Left ventricle myocardium inferior (tissue), 1 donor: ENCODE measurements at regions not wholly inside any gene's neighbourhood (a gene's known extent, or its start where the extent isn't known, plus 50 kb on each side); places are given as distances from the start of the nearest gene placed in this dataset.

Source experiments
- DNase-seq: peaks from one replicate; pipeline ENCODE4 v3.0.0-alpha.2; 2020
- H3K27ac ChIP-seq: fragments of 200-600 bp; replicated peaks from 2 replicates; pipeline ENCODE4 v1.8.0; 2021
- H3K27me3 ChIP-seq: fragments of 200-600 bp; 2 replicates; pipeline ENCODE4 v1.8.0; 2021; ENCODE audit warnings: low read depth
- H3K36me3 ChIP-seq: fragments of 200-600 bp; 2 replicates; pipeline ENCODE4 v1.8.0; 2021
- H3K4me1 ChIP-seq: fragments of 200-600 bp; 2 replicates; pipeline ENCODE4 v1.8.0; 2021
- H3K4me3 ChIP-seq: fragments of 200-600 bp; 2 replicates; pipeline ENCODE4 v1.8.0; 2021; ENCODE audit warnings: mild to moderate bottlenecking, moderate library complexity
- H3K9me3 ChIP-seq: fragments of 200-600 bp; replicated peaks from 2 replicates; pipeline ENCODE4 v1.8.0; 2021
- intact Hi-C: fragments of 100-400 bp; cut with micrococcal nuclease; formaldehyde crosslinking; loops from one replicate; pipeline ENCODE4 v1.11.0; 2022
- TF ChIP-seq, protein P1 (sequence below): fragments of 200-600 bp; IDR thresholded peaks from 2 replicates; pipeline ENCODE4 v1.8.0; 2021; ENCODE audit warnings: antibody characterized with exemption, mild to moderate bottlenecking, borderline replicate concordance
- donor health status: DM: no; HTN: yes; CAD: no; lungs with severe emphysema.

DNA sequence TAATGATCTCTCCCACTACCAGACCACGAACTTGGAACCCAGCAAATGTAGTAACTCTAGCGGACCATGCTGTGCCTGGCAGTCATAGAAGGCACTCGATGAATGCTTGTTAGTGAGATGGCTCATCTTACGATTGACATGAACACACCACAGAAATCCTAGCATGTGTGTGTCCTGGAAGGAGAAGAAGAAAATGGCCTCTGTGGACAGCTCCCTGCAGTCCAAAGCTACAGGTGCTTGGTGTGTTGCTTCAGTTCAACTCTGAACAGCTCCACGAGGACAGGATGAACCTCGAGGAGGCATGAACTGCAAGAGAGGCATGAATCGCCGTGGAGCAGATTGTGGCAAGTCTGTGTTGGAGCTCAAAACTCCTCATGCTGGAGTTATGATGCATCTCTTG lies 93.5 kb downstream of the KLF6 start:
- Histone ChIP-seq H3K9me3 (no peaks in the 10 kb centered on the region), H3K36me3 (no peaks in the 10 kb centered on the region), H3K27ac (no peak overlapping the region)

DNA sequence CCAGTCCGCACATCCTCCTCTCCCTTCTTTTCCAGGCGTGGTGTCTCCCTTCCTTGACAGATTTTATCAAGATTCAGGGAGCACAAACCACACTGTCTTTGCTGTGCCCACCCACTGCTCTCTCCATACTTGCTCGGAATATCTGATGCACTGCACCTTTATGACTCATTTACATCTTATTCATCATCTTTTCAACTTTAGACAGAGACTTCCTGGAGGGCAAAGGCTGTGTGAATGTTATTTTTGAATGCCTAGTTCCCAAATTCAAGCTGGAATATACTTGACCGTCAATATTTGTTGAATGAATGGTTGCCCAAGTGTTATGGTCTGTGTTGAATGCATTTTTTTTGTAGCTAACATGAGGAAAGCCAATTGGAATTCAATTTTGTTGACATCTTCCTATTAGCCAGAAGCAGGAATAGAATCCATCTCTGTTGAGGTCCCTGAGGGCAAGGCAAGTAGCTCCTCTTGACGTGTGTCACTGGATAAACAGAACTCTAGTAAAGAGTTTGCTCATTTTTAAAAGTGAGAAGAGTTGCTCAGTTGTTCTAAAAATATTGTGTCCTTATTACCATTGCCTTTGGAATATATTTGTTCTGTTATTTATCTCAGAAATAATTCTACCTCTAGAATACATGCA lies 95.0 kb downstream of the KLF6 start:
- TF ChIP-seq, protein P1, sequence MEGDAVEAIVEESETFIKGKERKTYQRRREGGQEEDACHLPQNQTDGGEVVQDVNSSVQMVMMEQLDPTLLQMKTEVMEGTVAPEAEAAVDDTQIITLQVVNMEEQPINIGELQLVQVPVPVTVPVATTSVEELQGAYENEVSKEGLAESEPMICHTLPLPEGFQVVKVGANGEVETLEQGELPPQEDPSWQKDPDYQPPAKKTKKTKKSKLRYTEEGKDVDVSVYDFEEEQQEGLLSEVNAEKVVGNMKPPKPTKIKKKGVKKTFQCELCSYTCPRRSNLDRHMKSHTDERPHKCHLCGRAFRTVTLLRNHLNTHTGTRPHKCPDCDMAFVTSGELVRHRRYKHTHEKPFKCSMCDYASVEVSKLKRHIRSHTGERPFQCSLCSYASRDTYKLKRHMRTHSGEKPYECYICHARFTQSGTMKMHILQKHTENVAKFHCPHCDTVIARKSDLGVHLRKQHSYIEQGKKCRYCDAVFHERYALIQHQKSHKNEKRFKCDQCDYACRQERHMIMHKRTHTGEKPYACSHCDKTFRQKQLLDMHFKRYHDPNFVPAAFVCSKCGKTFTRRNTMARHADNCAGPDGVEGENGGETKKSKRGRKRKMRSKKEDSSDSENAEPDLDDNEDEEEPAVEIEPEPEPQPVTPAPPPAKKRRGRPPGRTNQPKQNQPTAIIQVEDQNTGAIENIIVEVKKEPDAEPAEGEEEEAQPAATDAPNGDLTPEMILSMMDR: no peak
- intact Hi-C loops: no loop called here
- no peaks in the 10 kb centered on the region for H3K9me3 ChIP-seq

More for the DNA sequence above, 93.5 kb downstream of the KLF6 start:
- Histone ChIP-seq H3K4me3 (no peak overlapping the region), H3K4me1 (peaks cover 16% of the 10 kb centered on the region), H3K27me3 (no peaks in the 10 kb centered on the region)
- TF ChIP-seq, protein P1: no peak
- DNase-seq: no peak
- intact Hi-C loops: no loop called here

DNA sequence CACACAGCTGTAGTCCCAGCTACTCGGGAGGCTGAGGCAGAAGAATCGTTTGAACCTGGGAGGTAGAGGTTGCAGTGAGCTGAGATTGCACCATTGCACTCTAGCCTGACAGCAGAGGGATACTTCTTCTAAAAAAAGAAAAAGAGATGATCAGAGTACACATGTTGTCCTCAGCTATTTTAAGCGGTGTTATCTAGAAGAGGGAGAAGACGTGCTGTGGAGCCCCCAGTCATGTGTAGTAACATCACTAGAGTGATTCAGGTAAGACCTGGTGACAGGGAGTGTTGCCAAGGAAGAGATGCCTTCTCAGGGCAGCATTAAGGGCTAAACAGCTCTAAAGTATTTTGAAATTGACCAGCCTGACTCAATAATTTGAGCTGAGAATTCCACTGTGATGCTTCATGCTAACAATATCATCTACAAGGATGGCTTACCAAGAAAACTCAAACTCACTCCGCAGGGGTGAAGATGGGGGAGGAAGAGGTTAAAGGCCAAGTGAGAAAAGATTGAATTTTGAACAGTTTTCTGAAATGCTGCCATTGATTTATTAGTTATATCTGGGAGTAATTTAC lies 97.4 kb downstream of the KLF6 start:
- H3K4me3 ChIP-seq: no peak overlapping the region
- H3K4me1 ChIP-seq: peaks cover 8% of the 10 kb centered on the region
- H3K27me3 ChIP-seq: no peaks in the 10 kb centered on the region
- no peak overlapping the region for H3K27ac ChIP-seq
- intact Hi-C loops: no loop called here
- TF ChIP-seq, protein P1: no peak
- H3K36me3 ChIP-seq: no peaks in the 10 kb centered on the region
- no peak for DNase-seq
- no peaks in the 10 kb centered on the region for H3K9me3 ChIP-seq

More for the DNA sequence above, 95.0 kb downstream of the KLF6 start:
- H3K36me3 ChIP-seq: no peaks in the 10 kb centered on the region
- H3K4me1 ChIP-seq: peaks cover 16% of the 10 kb centered on the region
- no peak for DNase-seq
- H3K4me3 ChIP-seq: no peak overlapping the region
- no peaks in the 10 kb centered on the region for H3K27me3 ChIP-seq
- H3K27ac ChIP-seq: no peak overlapping the region

DNA sequence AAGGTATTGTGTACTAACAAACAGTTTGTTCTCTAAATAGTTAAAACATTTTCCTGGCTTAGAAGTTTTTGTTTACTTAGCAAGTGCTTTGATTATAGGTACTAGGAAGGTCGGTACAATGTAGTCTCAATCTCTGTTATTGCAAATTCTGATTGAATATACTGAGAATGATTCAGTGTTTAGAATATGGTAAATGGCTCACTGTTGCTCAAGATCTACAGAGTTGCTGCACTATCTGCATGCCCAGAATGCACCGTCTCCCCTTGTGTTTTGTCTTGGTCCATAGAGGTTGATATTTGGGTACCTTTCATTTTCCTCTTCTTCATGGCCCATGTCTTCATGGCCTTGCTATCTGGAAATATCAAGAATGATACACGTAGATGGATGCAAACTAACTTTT lies 99.6 kb downstream of the KLF6 start:
- Histone ChIP-seq H3K27me3 (no peaks in the 10 kb centered on the region), H3K9me3 (no peaks in the 10 kb centered on the region), H3K27ac (no peak overlapping the region), H3K36me3 (no peaks in the 10 kb centered on the region), H3K4me1 (no peaks in the 10 kb centered on the region), H3K4me3 (no peak overlapping the region)
- no peak for DNase-seq
- intact Hi-C loops: no loop called here
- TF ChIP-seq, protein P1: no peak

DNA sequence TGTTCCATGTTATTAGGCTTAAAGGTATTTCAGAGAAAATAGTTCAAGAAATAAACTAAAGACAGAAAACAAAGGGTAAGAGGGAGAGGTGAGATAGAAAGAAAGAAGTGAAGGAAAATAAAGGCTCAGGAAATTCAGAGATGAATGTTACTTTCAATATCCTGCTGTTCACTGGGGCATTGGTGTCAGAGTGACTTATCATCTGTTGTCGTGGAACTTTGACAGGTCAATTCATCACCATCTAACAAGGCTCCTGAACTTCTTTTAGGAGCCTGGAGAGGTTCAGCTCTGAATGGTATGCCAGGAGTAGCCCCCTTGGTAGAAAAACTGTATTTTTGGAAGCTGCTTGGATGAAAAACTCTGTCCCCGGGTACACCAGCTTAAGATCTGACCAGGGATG lies 100.1 kb downstream of the KLF6 start:
- H3K4me3 ChIP-seq: no peak overlapping the region
- intact Hi-C loops: no loop called here
- no peak for DNase-seq
- H3K27ac ChIP-seq: no peak overlapping the region
- TF ChIP-seq, protein P1: no peak
- H3K4me1 ChIP-seq: no peaks in the 10 kb centered on the region
- no peaks in the 10 kb centered on the region for H3K36me3 ChIP-seq
- H3K9me3 ChIP-seq: no peaks in the 10 kb centered on the region
- no peaks in the 10 kb centered on the region for H3K27me3 ChIP-seq
